H1 (cell line): ENCODE measurements at regions not wholly inside any gene's neighbourhood (a gene's known extent, or its start where the extent isn't known, plus 50 kb on each side); places are given as distances from the start of the nearest gene placed in this dataset.

ENCODE experiments used
- CTCF ChIA-PET: fragments of 300-600 bp; sonication (Branson Sonifier 250); formaldehyde crosslinking; loops from one replicate; lab custom pipeline; 2021; ENCODE audit not compliant: partially characterized antibody; lab: Charles Lee
- POLR2A ChIA-PET: fragments of 300-600 bp; sonication (Branson Sonifier 250); formaldehyde crosslinking; loops from one replicate; lab custom pipeline; 2021; ENCODE audit warnings: inconsistent platforms; ENCODE audit not compliant: partially characterized antibody; lab: Charles Lee
- DNase-seq, 2 experiments: peaks; one replicate each; pipeline versions ENCODE4 v3.0.0 to v3.0.0-alpha.2; 2010 to 2022; ENCODE audit warnings: low spot score in 2 of 2, low read depth in 1 of 2, mixed read lengths in 1 of 2
- FAIRE-seq: peaks from 2 replicates; lab custom pipeline; 2011; peaks lifted over from hg19 to GRCh38; lab: Jason Lieb, UNC
- H2AFZ ChIP-seq: 2 replicates; pipeline ENCODE4 v1.8.1; 2012; ENCODE audit warnings: low read length, inconsistent platforms
- H2AK5ac ChIP-seq: 2 replicates; pipeline ENCODE4 v1.6.1; 2013; ENCODE audit warnings: low read depth, low read length
- H2BK120ac ChIP-seq: replicated peaks from 2 replicates; pipeline ENCODE3; 2013; ENCODE audit warnings: low read depth, low read length, inconsistent platforms
- H2BK12ac ChIP-seq: 2 replicates; pipeline ENCODE4 v1.6.1; 2013; ENCODE audit warnings: low read depth, low read length
- H2BK15ac ChIP-seq: 2 replicates; pipeline ENCODE4 v1.6.1; 2013; ENCODE audit warnings: low read length
- H2BK20ac ChIP-seq: 2 replicates; pipeline ENCODE4 v1.6.1; 2013; ENCODE audit warnings: low read length
- H2BK5ac ChIP-seq: 2 replicates; pipeline ENCODE4 v1.6.1; 2013; ENCODE audit warnings: low read depth, low read length
- H3K14ac ChIP-seq: 2 replicates; pipeline ENCODE4 v1.6.1; 2013; ENCODE audit warnings: inconsistent platforms; ENCODE audit not compliant: insufficient read length
- H3K18ac ChIP-seq: 2 replicates; pipeline ENCODE4 v1.6.1; 2013; ENCODE audit warnings: low read length; ENCODE audit errors: extremely low read depth
- H3K23ac ChIP-seq: 2 replicates; pipeline ENCODE4 v1.6.1; 2013; ENCODE audit warnings: inconsistent platforms; ENCODE audit not compliant: insufficient read length
- H3K23me2 ChIP-seq: 2 replicates; pipeline ENCODE4 v1.6.1; 2013; ENCODE audit warnings: low read depth, low read length
- H3K27ac ChIP-seq: 2 replicates; pipeline ENCODE4 v1.6.1; 2011; ENCODE audit warnings: low read depth, low read length, inconsistent platforms
- H3K27me3 ChIP-seq, 4 experiments: replicated peaks in 1 of 4; 1 replicate in 1 of 4; 2 replicates in 3 of 4; pipeline versions ENCODE4 v1.6.1 to v1.8.1; 2011 to 2013; ENCODE audit warnings: low read length in 3 of 4, mild to moderate bottlenecking in 3 of 4, inconsistent platforms in 2 of 4, mixed read lengths in 2 of 4, moderate library complexity in 1 of 4; ENCODE audit not compliant: control insufficient read depth in 3 of 4, insufficient read depth in 3 of 4; ENCODE audit errors: extremely low read depth in 1 of 4
- H3K36me3 ChIP-seq, 4 experiments: 2 replicates each; pipeline versions ENCODE4 v1.6.1 to v1.8.1; 2011 to 2013; ENCODE audit warnings: mild to moderate bottlenecking in 4 of 4, low read length in 3 of 4, moderate library complexity in 2 of 4, control low read depth in 1 of 4, inconsistent platforms in 1 of 4; ENCODE audit not compliant: insufficient read depth in 4 of 4, control insufficient read depth in 2 of 4
- H3K4ac ChIP-seq: replicated peaks from 2 replicates; pipeline ENCODE3; 2013; ENCODE audit warnings: low read length, low read depth, mixed read lengths, inconsistent platforms; ENCODE audit not compliant: insufficient read length
- H3K4me1 ChIP-seq, 4 experiments: replicated peaks in 1 of 4; 1 replicate in 1 of 4; 2 replicates in 3 of 4; pipeline versions ENCODE4 v1.6.1 to v1.8.1; 2011 to 2013; ENCODE audit warnings: low read length in 3 of 4, inconsistent platforms in 2 of 4, mixed read lengths in 1 of 4; ENCODE audit not compliant: insufficient read depth in 4 of 4, control insufficient read depth in 3 of 4
- H3K4me2 ChIP-seq, 2 experiments: 2 replicates each; pipeline versions ENCODE4 v1.6.1 to v1.8.1; 2011 to 2013; ENCODE audit warnings: low read depth in 2 of 2, low read length in 2 of 2, control low read depth in 1 of 2, inconsistent platforms in 1 of 2, mild to moderate bottlenecking in 1 of 2; ENCODE audit not compliant: insufficient read depth in 1 of 2
- H3K4me3 ChIP-seq, 4 experiments: fragments of 200-600, 300-600 bp in 1 of 4; sonication (generic), shearing (Covaris generic), sonication (Bioruptor Twin) in 1 of 4; 2 replicates each; pipeline versions ENCODE4 v1.5.1 to v1.8.1; 2011 to 2016; ENCODE audit warnings: low read length in 4 of 4, low read depth in 3 of 4, control low read depth in 2 of 4, inconsistent platforms in 2 of 4, mild to moderate bottlenecking in 2 of 4, mixed read lengths in 1 of 4, moderate library complexity in 1 of 4; ENCODE audit not compliant: insufficient read depth in 2 of 4; ENCODE audit errors: extremely low read depth in 1 of 4
- H3K56ac ChIP-seq: replicated peaks from 2 replicates; pipeline ENCODE3; 2013; ENCODE audit warnings: low read depth, mild to moderate bottlenecking, mixed read lengths, low read length, inconsistent platforms; ENCODE audit not compliant: insufficient read length
- H3K79me1 ChIP-seq: 2 replicates; pipeline ENCODE4 v1.6.1; 2013; ENCODE audit warnings: low read depth, low read length, control low read depth
- H3K79me2 ChIP-seq, 2 experiments: 2 replicates each; pipeline versions ENCODE4 v1.6.1 to v1.8.1; 2012 to 2013; ENCODE audit warnings: low read length in 2 of 2, mild to moderate bottlenecking in 2 of 2, inconsistent platforms in 1 of 2; ENCODE audit not compliant: insufficient read depth in 2 of 2, control insufficient read depth in 1 of 2
- H3K9ac ChIP-seq, 4 experiments: replicated peaks in 1 of 4; 1 replicate in 1 of 4; 2 replicates in 3 of 4; pipeline versions ENCODE4 v1.6.1 to v1.8.1; 2011 to 2013; ENCODE audit warnings: low read depth in 3 of 4, low read length in 3 of 4, control low read depth in 2 of 4, mild to moderate bottlenecking in 2 of 4, moderate library complexity in 2 of 4, inconsistent platforms in 1 of 4; ENCODE audit errors: extremely low read depth in 1 of 4
- H3K9me3 ChIP-seq, 2 experiments: 2 replicates each; pipeline versions ENCODE4 v1.6.1 to v1.8.1; 2012 to 2013; ENCODE audit warnings: mild to moderate bottlenecking in 2 of 2, moderate library complexity in 2 of 2, control low read depth in 1 of 2, inconsistent platforms in 1 of 2, low read depth in 1 of 2, low read length in 1 of 2, mixed read lengths in 1 of 2; ENCODE audit not compliant: insufficient read depth in 2 of 2
- H4K20me1 ChIP-seq, 2 experiments: replicated peaks in 1 of 2; 2 replicates each; pipeline versions ENCODE3 to v1.8.1; 2011 to 2013; ENCODE audit warnings: inconsistent platforms in 2 of 2, low read length in 2 of 2, mild to moderate bottlenecking in 1 of 2; ENCODE audit not compliant: insufficient read depth in 2 of 2, control insufficient read depth in 1 of 2
- H4K5ac ChIP-seq: 2 replicates; pipeline ENCODE4 v1.6.1; 2013; ENCODE audit warnings: low read length, low read depth, mixed read lengths, inconsistent platforms; ENCODE audit not compliant: insufficient read length
- H4K8ac ChIP-seq: 2 replicates; pipeline ENCODE4 v1.8.0; 2013; ENCODE audit warnings: mild to moderate bottlenecking, moderate library complexity, low read length, inconsistent platforms; ENCODE audit not compliant: insufficient read depth; ENCODE audit errors: extremely low read depth
- H4K91ac ChIP-seq: replicated peaks from 2 replicates; pipeline ENCODE3; 2013; ENCODE audit warnings: low read length, mixed read lengths, inconsistent platforms; ENCODE audit not compliant: insufficient read length
- SIRT6 ChIP-seq: IDR thresholded peaks from one replicate; pipeline ENCODE4 v1.7.1; 2012; ENCODE audit warnings: low read length, inconsistent platforms
- SIX5 ChIP-seq: IDR thresholded peaks from 2 replicates; pipeline ENCODE4 v1.6.1; 2011; ENCODE audit warnings: mild to moderate bottlenecking, low read depth, low read length
- WGBS, 2 experiments: shearing (Covaris generic) in 1 of 2; methylation state at CpG; one replicate each; pipeline versions ENCODE4 v1.1.6 to v1.1.7; 2013 to 2015; ENCODE audit warnings: low lambda C conversion rate in 2 of 2, mixed read lengths in 2 of 2, inconsistent platforms in 1 of 2, low coverage in 1 of 2, missing lambda C conversion rate in 1 of 2; ENCODE audit not compliant: insufficient replicate concordance in 2 of 2, insufficient coverage in 1 of 2, insufficient read length in 1 of 2; ENCODE audit errors: extremely low coverage in 1 of 2, missing lambda C conversion rate in 1 of 2; 5-methylcytosine and 5-hydroxymethylcytosine counted together
- TF ChIP-seq, protein P1 (sequence below): IDR thresholded peaks from 2 replicates; pipeline ENCODE4 v1.6.1; 2011; ENCODE audit warnings: low read length, improper control_type of control experiment

- 90% methylated on average over 3 of the region's 3 CpGs; no CpG with 5 or more reads in 1 of the 2 experiments for WGBS, 2 experiments
- H3K27me3 ChIP-seq: no peaks in the 10 kb centered on the region
- no peak overlapping the region for H3K4ac ChIP-seq
- no peak for TF ChIP-seq SIRT6
- TF ChIP-seq, protein P1, sequence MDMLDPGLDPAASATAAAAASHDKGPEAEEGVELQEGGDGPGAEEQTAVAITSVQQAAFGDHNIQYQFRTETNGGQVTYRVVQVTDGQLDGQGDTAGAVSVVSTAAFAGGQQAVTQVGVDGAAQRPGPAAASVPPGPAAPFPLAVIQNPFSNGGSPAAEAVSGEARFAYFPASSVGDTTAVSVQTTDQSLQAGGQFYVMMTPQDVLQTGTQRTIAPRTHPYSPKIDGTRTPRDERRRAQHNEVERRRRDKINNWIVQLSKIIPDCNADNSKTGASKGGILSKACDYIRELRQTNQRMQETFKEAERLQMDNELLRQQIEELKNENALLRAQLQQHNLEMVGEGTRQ: no peak
- no peak for TF ChIP-seq SIX5
- no peak overlapping the region for H3K27ac ChIP-seq
- H2AK5ac ChIP-seq: no peak overlapping the region
- no peak overlapping the region for H3K9ac ChIP-seq
- no peaks in the 10 kb centered on the region for H3K23me2 ChIP-seq
- no peak overlapping the region for H3K18ac ChIP-seq
- no peak overlapping the region for H3K56ac ChIP-seq
- H2BK12ac ChIP-seq: no peak overlapping the region
- no peak overlapping the region for H4K5ac ChIP-seq
- no peak overlapping the region for H2BK120ac ChIP-seq
- H3K14ac ChIP-seq: no peak overlapping the region
- ChIA-PET CTCF (interaction anchor here (0.9 kb wide), 1 partner anchor 12 kb away, joined by 3 read pairs; no protein-coding TSS in a partner anchor), POLR2A (no interaction called here)
- no peak overlapping the region for H4K8ac ChIP-seq
- no peaks in the 10 kb centered on the region for H3K79me2 ChIP-seq
- FAIRE-seq (no peak), DNase-seq (no peak)
- no peaks in the 10 kb centered on the region for H3K79me1 ChIP-seq
- no peaks in the 10 kb centered on the region for H3K9me3 ChIP-seq
- H2BK15ac ChIP-seq: no peak overlapping the region
- no peak overlapping the region for H3K4me3 ChIP-seq
- H3K4me2 ChIP-seq: no peak overlapping the region
- H3K36me3 ChIP-seq: no peaks in the 10 kb centered on the region
- no peak overlapping the region for H4K91ac ChIP-seq
- no peak overlapping the region for H2BK20ac ChIP-seq
- H3K4me1 ChIP-seq: no peaks in the 10 kb centered on the region
- H2AFZ ChIP-seq: no peak overlapping the region
- H3K23ac ChIP-seq: no peak overlapping the region
- no peak overlapping the region for H2BK5ac ChIP-seq
- no peaks in the 10 kb centered on the region for H4K20me1 ChIP-seq
Observed at GRCh38 chr6:118403036-118403435, 145.1 kb upstream of the PLN start.
